Lower leg skin (tissue), 4 donors: ENCODE measurements at regions not wholly inside any gene's neighbourhood (a gene's known extent, or its start where the extent isn't known, plus 50 kb on each side); places are given as distances from the start of the nearest gene placed in this dataset.

Experiments used
- DNase-seq, 2 donors: peaks; one replicate each; pipeline ENCODE4 v3.0.0-alpha.2; 2019; ENCODE audit warnings: low spot score in 2 of 2
- H3K4me3 ChIP-seq: fragments of 200-600 bp; sonication (generic); 2 replicates; pipeline ENCODE4 v1.5.1; 2017; ENCODE audit warnings: mild to moderate bottlenecking, low read depth; ENCODE audit not compliant: poor library complexity, severe bottlenecking
- CTCF ChIP-seq, 3 donors: fragments of 450-650 bp; IDR thresholded peaks; one replicate each; pipeline ENCODE4 v1.5.1; 2016; ENCODE audit warnings: antibody characterized with exemption in 3 of 3, mild to moderate bottlenecking in 3 of 3, moderate library complexity in 2 of 3
- POLR2A ChIP-seq, 2 donors: fragments of 450-650 bp; IDR thresholded peaks; one replicate each; pipeline ENCODE4 v1.6.1; 2016 to 2017; ENCODE audit warnings: antibody characterized with exemption in 2 of 2, mild to moderate bottlenecking in 1 of 2, moderate library complexity in 1 of 2
- WGBS, 2 donors: methylation state at CpG; one replicate each; pipeline ENCODE4 v1.1.5; 2018; 5-methylcytosine and 5-hydroxymethylcytosine counted together
- intact Hi-C: fragments of 100-400 bp; cut with DNase I; formaldehyde crosslinking; loops from one replicate; pipeline ENCODE4 v1.15.0; 2023; ENCODE audit warnings: low total_unique reads

- no peak overlapping the region for H3K4me3 ChIP-seq
- DNase-seq, result no peak
- intact Hi-C loops, result no loop called here
- no peak for TF ChIP-seq CTCF (IDR thresholded peaks at IDR 0.05)
- TF ChIP-seq POLR2A (IDR thresholded peaks at IDR 0.05), result no peak
- WGBS, 2 donors, result 87 to 98% methylated on average over 4 of the region's 4 CpGs
Measured at GRCh38 chr2:239495175-239495574, 94.4 kb upstream of the HDAC4 start.

DNA sequence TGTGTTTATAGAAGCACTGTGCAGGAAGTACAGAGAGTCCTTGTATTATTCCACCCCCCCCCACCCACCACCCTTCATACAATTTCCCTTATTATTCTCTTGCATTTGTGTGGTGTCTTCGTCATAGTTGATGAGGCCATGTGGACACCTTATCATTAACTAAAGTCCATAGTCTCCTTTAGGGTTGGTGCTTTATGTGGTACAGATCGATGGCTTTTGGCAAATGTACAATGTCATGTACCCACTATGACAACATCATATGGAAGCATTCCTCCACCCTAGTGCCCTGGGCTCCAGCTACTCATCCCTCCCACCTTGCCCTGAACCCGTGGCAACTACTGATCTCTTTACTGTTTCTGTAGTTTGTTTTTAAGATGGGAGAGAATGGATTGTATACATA lies 93.8 kb upstream of the HDAC4 start:
- no peak for TF ChIP-seq POLR2A (IDR thresholded peaks at IDR 0.05)
- TF ChIP-seq CTCF (IDR thresholded peaks at IDR 0.05), result no peak
- no peak for DNase-seq
- intact Hi-C loops, result no loop called here
- H3K4me3 ChIP-seq, result no peak overlapping the region
- 85 to 93% methylated on average over 3 of the region's 3 CpGs for WGBS, 2 donors

DNA sequence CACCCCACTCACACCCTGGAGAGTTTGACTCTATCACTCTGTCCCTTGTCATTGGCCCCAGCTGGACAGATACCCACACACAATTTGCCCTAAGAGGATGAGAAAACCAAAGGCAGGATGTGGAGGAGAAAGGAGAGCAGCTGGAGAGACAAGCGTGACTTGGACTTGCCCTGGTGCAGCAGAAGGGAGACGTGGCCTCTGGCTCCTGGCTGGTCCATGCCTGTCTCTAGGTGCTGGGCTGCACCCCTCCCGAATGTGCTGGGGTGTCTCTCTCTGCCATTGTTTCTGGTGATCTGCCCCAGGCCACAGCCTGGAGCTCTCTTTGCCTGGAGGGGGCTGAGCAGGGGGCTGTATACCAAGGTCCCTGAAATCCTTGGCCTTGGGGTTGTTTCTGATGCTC lies 88.7 kb upstream of the HDAC4 start:
- intact Hi-C loops, result no loop called here
- DNase-seq, result no peak
- no peak for TF ChIP-seq CTCF (IDR thresholded peaks at IDR 0.05)
- no peak for TF ChIP-seq POLR2A (IDR thresholded peaks at IDR 0.05)
- WGBS, 2 donors, result 61 to 69% methylated on average over 3 of the region's 3 CpGs
- no peak overlapping the region for H3K4me3 ChIP-seq

DNA sequence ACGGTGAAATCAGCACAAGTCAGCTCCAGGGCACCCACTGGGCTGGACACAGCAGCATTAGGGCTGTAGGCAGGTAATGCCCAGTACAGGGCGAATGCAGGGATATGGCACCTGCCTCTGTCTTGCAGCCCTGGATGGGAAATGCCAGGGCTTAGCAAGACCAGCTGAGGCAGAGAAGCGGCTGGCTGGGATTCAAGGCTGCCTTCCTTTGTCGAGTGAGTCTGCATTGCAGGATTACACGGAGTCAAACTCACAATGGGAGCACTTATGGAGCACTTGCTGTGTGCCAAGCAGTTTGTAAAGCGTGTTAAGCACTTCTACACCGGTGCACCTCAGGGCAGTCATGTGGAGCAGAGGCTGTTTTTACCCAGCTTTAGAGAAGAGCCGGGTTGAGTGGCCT lies 87.3 kb upstream of the HDAC4 start:
- H3K4me3 ChIP-seq, result no peak overlapping the region
- no peak for TF ChIP-seq CTCF (IDR thresholded peaks at IDR 0.05)
- no peak for TF ChIP-seq POLR2A (IDR thresholded peaks at IDR 0.05)
- WGBS, 2 donors, result 68 to 80% methylated on average over 6 to 8 of the region's 8 CpGs
- intact Hi-C loops, result no loop called here
- DNase-seq, result no peak

DNA sequence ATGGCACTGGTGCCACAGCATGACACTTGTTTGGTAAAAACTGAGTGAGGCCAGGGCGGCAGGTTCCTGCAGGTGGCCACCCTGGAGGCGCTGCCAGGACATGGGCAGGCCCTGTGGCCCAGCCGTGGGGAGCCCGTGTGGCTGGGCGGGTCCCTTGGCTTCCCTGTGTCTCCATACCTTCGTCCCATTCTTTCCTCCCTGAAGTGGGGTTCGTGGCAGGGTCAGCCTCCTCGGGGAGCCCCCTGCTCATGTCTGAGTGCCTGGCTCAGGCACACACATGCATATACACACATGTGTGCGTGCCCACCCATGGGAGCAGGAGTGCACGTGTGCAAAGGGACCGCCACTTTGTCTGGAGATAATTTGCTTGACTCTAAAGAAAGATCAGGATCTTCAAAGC lies 86.5 kb upstream of the HDAC4 start:
- WGBS, 2 donors, result 72 to 91% methylated on average over 11 of the region's 11 CpGs
- DNase-seq, result no peak
- TF ChIP-seq CTCF (IDR thresholded peaks at IDR 0.05) (no peak), POLR2A (IDR thresholded peaks at IDR 0.05) (no peak)
- no peak overlapping the region for H3K4me3 ChIP-seq
- intact Hi-C loops, result no loop called here

- DNase-seq, result no peak
- WGBS, 2 donors, result 77 to 89% methylated on average over 3 of the region's 3 CpGs
- TF ChIP-seq POLR2A (IDR thresholded peaks at IDR 0.05) (no peak), CTCF (IDR thresholded peaks at IDR 0.05) (no peak)
- intact Hi-C loops, result no loop called here
- no peak overlapping the region for H3K4me3 ChIP-seq
Measured at GRCh38 chr2:239485622-239486021, 84.8 kb upstream of the HDAC4 start.
